ENCODE measurements at regions not wholly inside any gene's neighbourhood (a gene's known extent, or its start where the extent isn't known, plus 50 kb on each side); places are given as distances from the start of the nearest gene placed in this dataset.
"Not testable (repeated sequence)": the region's sequence is repeated elsewhere in the genome, so short reads cannot be mapped to it uniquely, and the experiment has no call there.

DNA sequence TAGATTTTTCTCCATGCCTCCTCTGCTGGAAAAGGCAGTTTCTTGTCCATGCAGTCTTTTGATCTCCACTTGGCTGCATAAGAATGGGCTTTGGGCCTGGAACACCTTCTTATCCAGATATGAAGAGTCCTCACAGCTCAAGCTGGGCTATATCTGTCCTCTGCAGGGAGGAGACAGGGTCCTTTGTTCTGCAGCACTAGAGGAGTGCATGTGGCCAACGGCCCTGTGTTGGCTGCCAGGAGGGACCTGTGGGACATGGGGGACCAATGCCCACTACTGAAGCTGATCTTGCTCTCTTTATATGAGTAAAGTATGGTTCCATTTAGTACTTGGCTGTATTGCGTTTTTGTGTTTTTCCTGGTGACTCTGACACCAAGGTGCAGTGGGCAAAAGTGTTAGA, 157.3 kb upstream of the ABI3BP start:
- no peak for DNase-seq
- Mint-ChIP-seq H3K4me3 (no peak overlapping the region), H3K27ac (no peak overlapping the region), H3K27me3 (peaks cover 41% of the 10 kb centered on the region), H3K36me3 (ENCODE audit: low read depth) (no peaks in the 10 kb centered on the region), H3K9me3 (no peaks in the 10 kb centered on the region), H3K4me1 (ENCODE audit: low read depth) (no peaks in the 10 kb centered on the region)

DNA sequence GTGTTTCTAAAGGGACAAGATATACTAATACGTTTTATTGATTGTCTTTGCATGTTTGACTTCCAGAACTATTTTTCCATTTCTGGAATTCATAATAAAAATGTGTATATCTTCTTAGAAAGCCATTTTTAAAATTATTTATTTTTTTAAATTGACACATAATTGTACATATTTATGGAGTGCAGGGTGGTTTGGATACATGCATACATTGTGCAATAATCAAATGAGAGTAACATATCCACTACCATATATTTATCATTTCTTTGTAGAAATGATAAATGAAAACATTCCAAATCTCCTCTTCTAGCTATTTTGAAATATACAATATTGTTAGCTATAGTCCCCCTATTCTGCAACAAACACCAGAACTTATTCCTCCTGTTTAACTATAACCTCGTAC, 156.5 kb upstream of the ABI3BP start:
- Mint-ChIP-seq H3K4me3 (no peak overlapping the region), H3K9me3 (no peaks in the 10 kb centered on the region), H3K27me3 (peaks cover 42% of the 10 kb centered on the region), H3K27ac (no peak overlapping the region), H3K36me3 (ENCODE audit: low read depth) (no peaks in the 10 kb centered on the region), H3K4me1 (ENCODE audit: low read depth) (no peaks in the 10 kb centered on the region)
- DNase-seq: no peak

DNA sequence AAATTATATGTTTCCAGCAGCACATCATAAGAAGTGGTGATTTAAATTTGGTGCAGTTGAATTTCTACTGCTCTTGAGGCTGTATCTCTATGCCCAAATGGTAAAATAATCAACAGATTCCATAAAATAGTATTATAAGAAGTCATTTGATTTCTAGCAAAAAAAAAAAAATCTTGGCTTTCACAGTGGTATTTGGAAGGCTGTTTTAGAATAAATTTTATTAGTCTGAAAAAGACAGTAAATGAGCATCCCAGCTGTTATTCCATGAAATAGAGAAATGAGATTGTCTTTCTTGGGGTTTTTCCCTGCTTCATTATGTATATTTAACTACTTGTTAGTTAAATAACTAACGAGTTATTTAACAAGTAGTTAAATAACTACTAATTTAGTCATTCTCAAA, 156.0 kb upstream of the ABI3BP start:
- Mint-ChIP-seq H3K9me3 (no peaks in the 10 kb centered on the region), H3K4me1 (ENCODE audit: low read depth) (no peaks in the 10 kb centered on the region)

DNA sequence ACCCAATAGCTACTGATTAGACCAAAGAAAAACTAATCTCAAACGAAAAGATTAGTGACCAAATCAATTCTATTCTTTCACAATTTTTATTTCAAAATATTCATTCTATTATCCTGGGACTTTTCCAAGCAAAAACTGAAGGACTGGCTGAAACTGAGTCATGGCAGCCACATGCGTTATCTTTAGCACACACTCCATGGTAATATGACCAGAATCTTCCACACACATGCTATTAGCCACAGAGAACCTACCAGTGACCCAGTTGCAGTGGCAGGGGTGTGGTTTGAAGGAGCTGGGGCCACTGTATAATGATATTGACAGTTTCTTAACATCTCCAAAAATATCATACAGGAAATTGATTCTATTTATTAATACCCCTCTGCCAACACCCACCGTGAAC, 154.8 kb upstream of the ABI3BP start:
- Mint-ChIP-seq H3K9me3 (no peaks in the 10 kb centered on the region), H3K4me3 (no peak overlapping the region), H3K27me3 (peaks cover 35% of the 10 kb centered on the region)

More for the DNA sequence above, 156.0 kb upstream of the ABI3BP start:
- Mint-ChIP-seq H3K4me3 (no peak overlapping the region), H3K36me3 (ENCODE audit: low read depth) (no peaks in the 10 kb centered on the region), H3K27me3 (peaks cover 41% of the 10 kb centered on the region), H3K27ac (no peak overlapping the region)
- no peak for DNase-seq

DNA sequence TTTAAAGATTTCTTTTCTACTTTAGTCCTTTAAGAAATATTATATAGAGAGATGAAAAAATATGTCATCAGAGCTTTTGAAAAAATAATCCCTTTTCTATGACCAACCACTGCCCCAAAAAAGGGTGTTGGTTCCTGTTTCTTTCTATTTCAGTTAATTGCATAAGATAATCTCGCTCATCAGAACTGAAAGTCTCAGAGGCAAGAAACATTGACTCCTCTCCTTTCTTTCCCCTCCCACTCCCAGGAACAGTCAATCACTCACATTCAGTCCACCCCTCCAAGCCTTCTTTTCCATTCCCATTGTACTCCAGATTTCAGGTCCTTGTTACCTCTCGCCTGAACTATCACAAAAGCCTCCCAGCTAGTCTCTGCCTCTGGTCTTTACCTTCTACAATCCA, 153.7 kb upstream of the ABI3BP start:
- Mint-ChIP-seq H3K4me3 (no peak overlapping the region), H3K9me3 (no peaks in the 10 kb centered on the region), H3K4me1 (ENCODE audit: low read depth) (no peaks in the 10 kb centered on the region), H3K27me3 (peaks cover 30% of the 10 kb centered on the region), H3K36me3 (ENCODE audit: low read depth) (no peaks in the 10 kb centered on the region), H3K27ac (no peak overlapping the region)
- DNase-seq: no peak

More for the DNA sequence above, 154.8 kb upstream of the ABI3BP start:
- H3K27ac Mint-ChIP-seq: no peak overlapping the region
- no peaks in the 10 kb centered on the region for H3K36me3 Mint-ChIP-seq (ENCODE audit: low read depth)
- no peaks in the 10 kb centered on the region for H3K4me1 Mint-ChIP-seq (ENCODE audit: low read depth)
- no peak for DNase-seq

DNA sequence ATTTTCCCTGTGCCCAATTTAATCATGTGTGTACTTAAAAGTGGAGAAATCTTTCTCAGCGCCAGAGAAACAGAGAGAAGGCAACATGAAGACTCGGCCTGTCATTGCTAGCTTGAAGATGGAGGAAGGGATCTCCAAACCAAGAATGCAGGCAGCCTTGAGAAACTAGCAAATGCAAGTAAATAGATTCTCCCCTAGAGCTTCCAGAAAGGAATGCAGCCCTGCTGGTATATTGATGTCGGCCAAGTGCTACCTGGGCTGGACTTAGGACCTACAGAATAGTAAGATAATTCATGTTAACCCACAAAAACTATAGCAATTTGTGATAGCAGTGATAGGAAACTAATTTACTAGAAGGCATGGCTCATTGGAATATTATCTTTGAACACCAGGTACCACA, 150.9 kb upstream of the ABI3BP start:
- Mint-ChIP-seq H3K36me3 (ENCODE audit: low read depth) (no peaks in the 10 kb centered on the region), H3K9me3 (no peaks in the 10 kb centered on the region), H3K4me1 (ENCODE audit: low read depth) (peaks cover 6% of the 10 kb centered on the region), H3K4me3 (no peak overlapping the region), H3K27ac (no peak overlapping the region), H3K27me3 (peaks cover 27% of the 10 kb centered on the region)
- DNase-seq: no peak

DNA sequence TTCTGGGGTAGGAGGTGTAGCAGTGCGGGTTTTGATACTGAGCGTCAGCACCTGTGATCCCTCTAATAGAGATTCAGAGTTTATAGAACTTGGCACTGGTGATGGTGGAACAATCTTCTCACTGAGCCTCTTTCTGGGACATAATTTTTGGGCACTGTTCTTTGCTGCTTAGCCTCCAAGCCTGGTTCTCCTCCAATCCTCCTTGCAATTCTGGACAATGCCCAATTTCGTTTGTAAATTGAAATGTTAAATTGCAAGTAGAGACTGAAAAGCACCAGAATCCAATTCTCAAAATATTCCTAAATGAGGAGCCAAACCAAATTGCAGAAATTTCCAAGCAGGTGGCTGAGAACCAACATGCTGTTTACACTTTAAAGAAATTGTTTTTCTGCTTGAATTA, 149.8 kb upstream of the ABI3BP start:
- DNase-seq: no peak
- Mint-ChIP-seq H3K4me1 (ENCODE audit: low read depth) (peaks cover 6% of the 10 kb centered on the region), H3K4me3 (no peak overlapping the region), H3K36me3 (ENCODE audit: low read depth) (no peaks in the 10 kb centered on the region), H3K27ac (no peak overlapping the region), H3K27me3 (peaks cover 32% of the 10 kb centered on the region), H3K9me3 (no peaks in the 10 kb centered on the region)

DNA sequence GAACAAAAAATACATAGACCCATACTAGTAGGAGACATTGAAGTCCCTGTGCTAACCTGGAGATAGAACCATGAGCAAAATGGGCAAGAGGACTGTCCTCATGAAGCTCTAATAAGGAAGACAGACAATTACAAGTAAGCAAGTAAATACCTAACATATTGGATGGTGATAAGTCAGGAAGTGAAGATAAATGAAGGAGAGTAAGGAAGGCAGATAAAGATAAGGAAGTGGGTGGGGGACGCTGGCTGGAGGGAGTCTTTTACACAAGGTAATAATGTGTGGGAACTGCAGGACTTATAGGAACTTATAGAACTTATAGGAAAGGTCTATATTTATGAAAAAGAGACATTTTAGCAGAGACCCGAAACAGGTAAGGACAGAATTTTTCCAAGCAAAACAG, 148.9 kb upstream of the ABI3BP start:
- peaks cover 25% of the 10 kb centered on the region for H3K27me3 Mint-ChIP-seq
- H3K36me3 Mint-ChIP-seq (ENCODE audit: low read depth): no peaks in the 10 kb centered on the region
- H3K4me3 Mint-ChIP-seq: no peak overlapping the region
- peaks cover 6% of the 10 kb centered on the region for H3K4me1 Mint-ChIP-seq (ENCODE audit: low read depth)
- no peak for DNase-seq
- H3K9me3 Mint-ChIP-seq: no peaks in the 10 kb centered on the region
- H3K27ac Mint-ChIP-seq: no peak overlapping the region

DNA sequence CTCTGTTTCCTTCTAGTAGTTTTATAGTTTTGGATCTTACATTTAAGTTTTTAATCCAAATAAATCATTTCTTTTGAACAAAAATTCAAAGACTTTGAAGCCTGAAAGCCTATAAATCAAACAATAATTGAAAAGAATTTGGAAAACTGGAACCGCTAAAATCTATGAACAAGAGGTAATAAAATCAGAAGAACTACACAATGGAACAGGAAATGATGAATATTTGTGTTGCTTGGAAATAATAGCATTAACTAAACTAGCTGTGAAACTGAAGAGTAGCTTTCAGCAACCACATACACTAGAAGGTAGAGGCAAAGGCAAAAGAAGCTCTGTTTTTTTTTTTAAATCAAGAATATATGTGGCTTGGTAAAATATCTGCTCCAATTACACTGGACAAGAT, 147.9 kb upstream of the ABI3BP start:
- Mint-ChIP-seq H3K9me3 (no peaks in the 10 kb centered on the region), H3K36me3 (ENCODE audit: low read depth) (no peaks in the 10 kb centered on the region), H3K4me3 (no peak overlapping the region), H3K27ac (no peak overlapping the region), H3K27me3 (peaks cover 22% of the 10 kb centered on the region), H3K4me1 (ENCODE audit: low read depth) (peaks cover 6% of the 10 kb centered on the region)
- DNase-seq: no peak

DNA sequence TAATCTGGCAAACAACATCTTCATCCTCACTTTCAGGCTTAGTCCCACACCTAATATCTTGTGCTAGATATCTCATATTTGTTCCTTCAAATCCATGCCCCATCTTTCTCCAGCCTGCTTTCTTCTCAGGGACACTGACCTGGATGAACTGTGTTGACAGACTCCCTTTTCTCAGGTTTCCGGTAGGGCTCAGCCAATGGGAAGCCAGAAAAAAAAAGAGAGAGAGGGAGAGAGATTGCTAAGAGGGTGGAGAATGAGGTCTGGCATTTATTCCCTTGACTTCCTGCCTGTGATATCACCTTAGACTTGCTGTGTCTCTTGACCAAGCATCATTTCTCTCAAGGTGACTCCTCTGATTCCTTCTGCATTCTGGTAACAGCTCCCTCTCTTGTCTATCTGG, 145.6 kb upstream of the ABI3BP start:
- DNase-seq: no peak
- no peak overlapping the region for H3K4me3 Mint-ChIP-seq
- peaks cover 15% of the 10 kb centered on the region for H3K27me3 Mint-ChIP-seq
- H3K4me1 Mint-ChIP-seq (ENCODE audit: low read depth): peaks cover 15% of the 10 kb centered on the region
- H3K9me3 Mint-ChIP-seq: no peaks in the 10 kb centered on the region
- H3K27ac Mint-ChIP-seq: no peak overlapping the region
- no peaks in the 10 kb centered on the region for H3K36me3 Mint-ChIP-seq (ENCODE audit: low read depth)

DNA sequence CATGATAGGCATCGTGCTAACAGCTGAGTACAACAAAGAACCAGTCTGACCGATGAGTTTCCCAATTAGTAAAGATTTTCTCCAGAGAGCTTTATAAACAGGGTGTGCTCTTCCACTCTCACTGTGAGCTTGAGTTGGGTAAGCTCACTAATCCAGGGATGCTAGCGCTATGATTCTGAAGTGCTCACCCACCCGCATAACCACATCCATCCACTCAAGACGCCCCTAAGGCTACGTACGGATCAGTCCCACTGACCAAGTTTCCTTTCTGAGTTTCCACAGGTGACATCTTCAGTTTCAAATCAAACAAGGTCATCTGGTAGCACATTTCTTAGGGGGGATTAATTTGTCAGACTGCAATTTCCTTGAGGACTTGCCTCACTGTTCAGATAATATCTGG, 141.1 kb upstream of the ABI3BP start:
- Mint-ChIP-seq H3K4me1 (ENCODE audit: low read depth) (peaks cover 16% of the 10 kb centered on the region), H3K9me3 (peaks cover 4% of the 10 kb centered on the region), H3K4me3 (no peak overlapping the region), H3K27me3 (peaks cover 11% of the 10 kb centered on the region), H3K27ac (no peak overlapping the region), H3K36me3 (ENCODE audit: low read depth) (no peaks in the 10 kb centered on the region)
- DNase-seq: no peak

DNA sequence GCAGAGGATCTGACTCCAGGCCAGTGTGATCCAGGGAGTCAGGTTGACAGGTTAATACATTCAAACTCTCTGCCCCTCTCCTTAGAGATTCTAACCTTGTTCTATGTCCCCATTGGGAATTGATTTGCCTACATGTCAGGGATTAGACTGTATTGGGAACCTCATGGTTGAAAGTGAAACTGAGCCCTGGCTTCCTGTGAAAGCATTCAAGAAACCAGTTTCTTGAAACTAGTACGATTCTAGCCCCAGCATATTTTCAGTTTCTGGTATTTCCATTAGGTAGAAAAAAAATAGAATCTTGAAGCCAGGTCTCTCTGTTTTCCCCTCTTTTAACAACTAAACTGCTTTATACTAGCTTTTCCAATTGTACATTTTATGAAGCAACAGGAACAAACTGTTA, 140.4 kb upstream of the ABI3BP start:
- Mint-ChIP-seq H3K27ac (no peak overlapping the region), H3K9me3 (peaks cover 4% of the 10 kb centered on the region), H3K4me1 (ENCODE audit: low read depth) (peaks cover 16% of the 10 kb centered on the region), H3K36me3 (ENCODE audit: low read depth) (no peaks in the 10 kb centered on the region), H3K4me3 (no peak overlapping the region), H3K27me3 (peaks cover 4% of the 10 kb centered on the region)
- DNase-seq: no peak

DNA sequence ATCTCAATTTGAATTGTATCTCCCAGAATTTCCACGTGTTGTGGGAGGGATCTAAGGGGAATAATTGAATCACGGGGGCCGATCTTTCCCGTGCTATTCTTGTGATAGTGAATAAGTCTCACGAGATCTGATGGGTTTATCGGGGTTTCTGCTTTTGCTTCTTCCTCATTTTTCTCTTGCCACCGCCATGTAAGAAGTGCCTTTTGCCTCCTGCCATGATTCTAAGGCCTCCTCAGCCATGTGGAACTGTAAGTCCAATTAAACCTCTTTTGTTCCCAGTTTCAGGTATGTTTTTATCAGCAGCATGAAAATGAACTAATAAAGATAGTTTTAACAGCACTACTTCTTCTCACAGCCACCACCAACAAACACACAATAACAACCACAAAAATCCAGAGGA, 140.0 kb upstream of the ABI3BP start:
- not testable (repeated sequence) for H3K27me3 Mint-ChIP-seq; H3K4me3 Mint-ChIP-seq; H3K27ac Mint-ChIP-seq; DNase-seq; H3K9me3 Mint-ChIP-seq; H3K36me3 Mint-ChIP-seq (ENCODE audit: low read depth)
- peaks cover 16% of the 10 kb centered on the region for H3K4me1 Mint-ChIP-seq (ENCODE audit: low read depth)

DNA sequence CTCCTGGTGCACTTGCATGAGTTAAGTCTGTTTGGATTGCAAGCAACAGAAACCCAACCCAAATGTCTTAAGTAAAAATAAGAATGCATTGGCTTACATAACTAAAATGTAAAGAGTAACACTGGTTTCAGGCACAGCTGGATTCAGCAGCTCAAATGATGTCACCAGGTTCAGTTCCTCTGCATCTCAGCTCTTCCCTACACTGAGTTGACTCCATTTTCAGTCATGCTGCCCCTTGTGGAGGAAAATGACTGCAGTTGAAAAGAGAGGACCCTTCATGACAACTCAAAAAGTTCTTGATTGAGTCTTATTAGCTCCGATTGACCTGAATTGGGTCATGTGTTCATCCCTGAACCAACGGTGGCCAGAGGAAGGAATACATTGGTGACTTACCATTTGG, 138.5 kb upstream of the ABI3BP start:
- Mint-ChIP-seq H3K36me3 (ENCODE audit: low read depth) (no peaks in the 10 kb centered on the region), H3K4me1 (ENCODE audit: low read depth) (peaks cover 16% of the 10 kb centered on the region)

DNA sequence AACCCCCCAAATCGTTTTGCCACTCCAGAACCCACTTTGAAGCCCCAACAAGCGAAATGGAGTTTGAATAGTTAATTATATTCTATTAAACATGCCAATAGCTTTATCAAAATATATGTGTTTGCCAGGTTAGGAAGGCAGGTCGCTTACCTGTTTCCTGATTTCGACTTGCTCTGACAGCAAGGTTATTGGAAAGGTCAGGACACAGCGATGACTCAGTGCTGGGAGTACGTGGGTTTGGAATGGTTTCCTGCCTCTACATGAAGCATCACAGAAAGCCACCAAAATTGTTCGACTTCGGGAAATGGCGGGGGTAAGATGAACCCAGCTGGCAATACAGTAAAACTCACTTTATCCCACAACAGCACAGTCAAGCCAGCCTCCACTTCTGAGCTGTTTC, 135.6 kb upstream of the ABI3BP start:
- H3K4me3 Mint-ChIP-seq: no peak overlapping the region
- H3K4me1 Mint-ChIP-seq (ENCODE audit: low read depth): peaks cover 7% of the 10 kb centered on the region
- no peak for DNase-seq
- no peaks in the 10 kb centered on the region for H3K36me3 Mint-ChIP-seq (ENCODE audit: low read depth)
- no peak overlapping the region for H3K27ac Mint-ChIP-seq
- H3K9me3 Mint-ChIP-seq: peaks cover 4% of the 10 kb centered on the region
- H3K27me3 Mint-ChIP-seq: peaks cover 27% of the 10 kb centered on the region

More for the DNA sequence above, 138.5 kb upstream of the ABI3BP start:
- Mint-ChIP-seq H3K27me3 (peaks cover 8% of the 10 kb centered on the region), H3K9me3 (peaks cover 4% of the 10 kb centered on the region), H3K27ac (no peak overlapping the region), H3K4me3 (no peak overlapping the region)
- no peak for DNase-seq

DNA sequence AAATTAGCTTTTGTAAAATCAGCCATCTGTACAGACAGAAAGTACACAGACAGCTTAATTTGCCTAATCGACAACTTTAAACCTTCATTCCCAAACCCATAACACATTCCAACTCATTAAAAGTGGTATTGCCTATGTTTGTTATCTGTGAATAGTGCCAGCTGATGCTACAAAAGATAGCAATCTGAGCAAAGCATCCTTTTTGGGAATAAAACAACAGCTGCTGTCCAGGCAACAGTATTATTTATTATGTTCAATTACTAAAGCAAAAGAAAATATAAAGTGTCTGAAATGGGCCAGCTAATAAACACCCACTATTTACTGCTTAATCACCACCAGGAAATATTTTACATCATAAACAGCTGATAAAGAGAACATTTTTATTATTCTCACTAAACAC, 134.8 kb upstream of the ABI3BP start:
- H3K9me3 Mint-ChIP-seq: no peaks in the 10 kb centered on the region
- no peaks in the 10 kb centered on the region for H3K36me3 Mint-ChIP-seq (ENCODE audit: low read depth)
- H3K27ac Mint-ChIP-seq: no peak overlapping the region
- DNase-seq: no peak
- H3K27me3 Mint-ChIP-seq: peaks cover 29% of the 10 kb centered on the region
- H3K4me1 Mint-ChIP-seq (ENCODE audit: low read depth): no peaks in the 10 kb centered on the region
- no peak overlapping the region for H3K4me3 Mint-ChIP-seq
